AG09309 (cell line): ENCODE measurements at regions not wholly inside any gene's neighbourhood (a gene's known extent, or its start where the extent isn't known, plus 50 kb on each side); places are given as distances from the start of the nearest gene placed in this dataset.

Experiments
- DNase-seq: peaks from one replicate; pipeline ENCODE4 v3.0.0-alpha.2; 2010; ENCODE audit warnings: low read depth
- H3K4me3 ChIP-seq: 2 replicates; pipeline ENCODE4 v1.5.1; 2011; ENCODE audit warnings: mild to moderate bottlenecking, low read depth, low read length, moderate library complexity; ENCODE audit not compliant: control insufficient read depth
- TF ChIP-seq, protein P1 (sequence below): IDR thresholded peaks from 2 replicates; pipeline ENCODE4 v1.5.1; 2011; ENCODE audit warnings: mild to moderate bottlenecking, low read depth, low read length, inconsistent platforms; ENCODE audit not compliant: insufficient read depth, control insufficient read depth; ENCODE audit errors: missing control alignments

DNA sequence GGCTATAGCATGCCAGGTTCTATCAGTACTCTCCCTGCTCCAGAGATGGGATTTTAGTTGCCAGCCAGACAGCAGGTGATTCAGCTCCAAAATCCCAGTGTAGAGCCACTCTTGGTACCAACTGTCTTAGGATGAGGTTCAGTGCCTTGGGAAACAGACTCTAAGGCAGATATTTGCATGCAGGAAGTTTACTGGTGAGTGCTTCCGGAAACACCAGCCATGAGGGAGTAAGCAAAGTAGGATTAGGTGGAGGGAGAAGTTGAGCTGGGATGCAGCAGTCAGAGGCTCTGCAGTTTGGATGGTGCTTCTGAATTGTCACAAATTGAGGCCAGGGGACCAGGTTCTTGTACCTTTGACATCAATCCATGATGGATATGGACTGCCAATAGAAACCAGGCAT, 207.5 kb upstream of the JUN start:
- no peak overlapping the region for H3K4me3 ChIP-seq
- DNase-seq, result no peak
- TF ChIP-seq, protein P1, sequence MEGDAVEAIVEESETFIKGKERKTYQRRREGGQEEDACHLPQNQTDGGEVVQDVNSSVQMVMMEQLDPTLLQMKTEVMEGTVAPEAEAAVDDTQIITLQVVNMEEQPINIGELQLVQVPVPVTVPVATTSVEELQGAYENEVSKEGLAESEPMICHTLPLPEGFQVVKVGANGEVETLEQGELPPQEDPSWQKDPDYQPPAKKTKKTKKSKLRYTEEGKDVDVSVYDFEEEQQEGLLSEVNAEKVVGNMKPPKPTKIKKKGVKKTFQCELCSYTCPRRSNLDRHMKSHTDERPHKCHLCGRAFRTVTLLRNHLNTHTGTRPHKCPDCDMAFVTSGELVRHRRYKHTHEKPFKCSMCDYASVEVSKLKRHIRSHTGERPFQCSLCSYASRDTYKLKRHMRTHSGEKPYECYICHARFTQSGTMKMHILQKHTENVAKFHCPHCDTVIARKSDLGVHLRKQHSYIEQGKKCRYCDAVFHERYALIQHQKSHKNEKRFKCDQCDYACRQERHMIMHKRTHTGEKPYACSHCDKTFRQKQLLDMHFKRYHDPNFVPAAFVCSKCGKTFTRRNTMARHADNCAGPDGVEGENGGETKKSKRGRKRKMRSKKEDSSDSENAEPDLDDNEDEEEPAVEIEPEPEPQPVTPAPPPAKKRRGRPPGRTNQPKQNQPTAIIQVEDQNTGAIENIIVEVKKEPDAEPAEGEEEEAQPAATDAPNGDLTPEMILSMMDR, result no peak

DNA sequence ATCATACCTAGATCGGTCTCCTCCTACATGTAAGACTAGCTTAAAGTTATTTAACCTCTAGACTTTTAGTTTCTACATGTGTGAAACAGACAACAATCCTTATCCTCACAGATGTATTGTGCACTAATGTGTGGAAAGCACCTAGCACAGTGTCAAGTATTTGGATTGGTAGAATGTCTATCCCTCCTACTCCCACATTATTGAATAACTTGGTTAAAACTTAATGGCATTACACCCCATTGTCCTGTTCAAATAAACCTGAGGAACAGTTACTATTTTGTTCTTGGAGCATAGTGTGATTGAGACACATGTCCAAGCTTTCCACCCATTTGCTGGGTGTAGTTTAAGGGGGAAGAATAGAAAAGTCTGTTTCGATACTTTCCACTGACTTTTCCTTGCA, 208.8 kb upstream of the JUN start:
- no peak for DNase-seq
- TF ChIP-seq, protein P1, result no peak
- no peak overlapping the region for H3K4me3 ChIP-seq

DNA sequence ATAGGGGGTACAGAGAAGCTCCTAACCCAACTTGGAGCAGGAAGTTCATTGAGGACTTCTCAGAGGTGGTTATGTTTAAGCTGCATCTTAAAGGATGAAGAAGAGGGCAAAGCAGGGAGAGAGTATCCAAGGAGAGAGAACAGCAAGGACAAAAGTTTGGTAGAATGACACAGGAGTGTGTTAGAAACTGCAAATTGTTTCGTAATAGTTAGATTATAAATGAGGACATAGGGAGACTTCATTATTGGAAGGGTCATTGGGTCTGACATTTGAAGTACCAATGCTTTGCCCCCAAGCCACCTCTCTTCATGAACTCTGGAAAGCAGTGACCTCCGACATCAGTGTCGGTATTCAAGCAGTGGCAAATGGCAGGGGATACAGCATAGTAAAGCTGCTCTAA, 209.6 kb upstream of the JUN start:
- H3K4me3 ChIP-seq, result no peak overlapping the region
- TF ChIP-seq, protein P1, result no peak
- no peak for DNase-seq

DNA sequence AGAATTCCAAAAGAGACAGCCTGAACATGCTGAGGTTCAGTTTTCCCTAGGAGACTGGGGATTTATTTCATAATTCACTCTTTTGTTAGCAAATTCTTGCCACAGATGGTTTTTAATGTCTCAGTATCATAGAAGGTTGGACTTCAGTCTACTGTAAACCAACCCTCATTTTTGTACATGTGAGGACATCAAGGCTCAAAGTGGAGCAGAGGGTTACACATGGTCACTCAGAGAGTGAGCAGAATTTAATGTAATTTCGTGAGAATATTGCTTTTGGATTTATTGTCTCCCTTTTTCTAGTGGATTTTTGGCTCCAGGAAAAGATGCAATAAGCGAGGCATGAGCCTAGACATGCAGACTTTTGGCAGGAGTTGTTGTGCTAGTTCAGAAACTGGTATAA, 210.8 kb upstream of the JUN start:
- DNase-seq, result no peak
- H3K4me3 ChIP-seq, result no peak overlapping the region
- TF ChIP-seq, protein P1, result no peak

DNA sequence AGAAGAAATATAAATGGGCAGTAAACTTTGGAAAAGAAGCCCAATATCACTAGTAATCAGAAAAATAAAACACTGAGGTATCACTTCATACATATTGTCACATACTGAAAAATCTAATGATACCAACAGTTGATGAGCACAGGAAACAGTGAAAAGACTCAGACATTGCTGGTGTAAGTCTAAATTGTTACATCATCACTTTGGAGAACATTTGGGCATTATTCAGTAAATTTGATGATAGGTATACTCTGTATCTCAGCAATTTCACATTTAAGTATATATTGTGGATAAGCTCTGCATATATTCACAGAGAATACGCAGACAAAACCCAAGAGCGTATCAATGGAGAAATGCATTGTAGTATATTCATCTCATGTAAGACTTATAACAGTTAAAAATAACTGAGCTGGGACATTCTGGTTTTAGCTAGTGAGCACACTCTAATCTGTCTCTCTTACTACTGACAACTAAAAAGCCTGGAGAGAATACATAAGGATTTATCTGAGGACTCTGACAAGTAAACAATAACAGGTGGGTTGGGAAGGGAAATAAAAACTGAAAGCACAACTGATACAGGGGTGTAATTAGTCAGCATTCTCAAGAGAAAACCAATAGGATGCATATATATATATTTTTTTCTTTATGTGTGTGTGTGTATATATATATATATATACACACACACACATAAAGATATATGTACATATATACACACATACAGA, 212.7 kb upstream of the JUN start:
- no peak for DNase-seq
- no peak overlapping the region for H3K4me3 ChIP-seq
- TF ChIP-seq, protein P1, result no peak

DNA sequence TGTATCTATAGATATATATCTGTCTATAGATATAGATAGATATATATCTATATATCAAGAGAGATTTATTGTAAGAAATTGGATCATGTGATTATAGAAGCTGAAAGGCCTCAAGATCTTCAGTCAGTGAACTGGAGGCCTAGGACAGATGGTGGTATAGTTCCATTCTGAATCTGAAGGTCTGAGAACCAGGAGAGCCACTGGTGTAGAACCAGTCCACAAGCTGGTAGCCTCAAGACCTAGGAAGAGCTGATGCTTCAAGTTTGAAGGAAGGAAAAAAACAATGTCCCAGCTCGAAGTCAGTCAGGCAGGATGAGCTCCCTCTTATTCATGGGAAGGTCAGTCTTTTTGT, 213.2 kb upstream of the JUN start:
- DNase-seq, result no peak
- TF ChIP-seq, protein P1, result no peak
- H3K4me3 ChIP-seq, result no peak overlapping the region
